ENCODE measurements at regions not wholly inside any gene's neighbourhood (a gene's known extent, or its start where the extent isn't known, plus 50 kb on each side); places are given as distances from the start of the nearest gene placed in this dataset.

- no peak overlapping the region for H3K4me3 ChIP-seq (ENCODE audit: low read depth, low read length)
- no peak for DNase-seq (ENCODE audit: low read depth)
- TF ChIP-seq CTCF (IDR thresholded peaks at IDR 0.05; ENCODE audit: insufficient read depth, low read depth, low read length, missing control alignments), result no peak
Measured at GRCh38 chr6:22519237-22519636, 50.1 kb upstream of the HDGFL1 start.
